Activated T-helper 2 cell treated with anti-CD3 and anti-CD28 coated beads, Interferon-gamma antibody, Interleukin-2, Interleukin-4, amounts not matched to agents 10 μg/mL and 5 μg/mL and 100 μg/mL, durations not matched to agents 14 hours and 24 hours and 36 hours (primary cell): ENCODE measurements at regions not wholly inside any gene's neighbourhood (a gene's known extent, or its start where the extent isn't known, plus 50 kb on each side); places are given as distances from the start of the nearest gene placed in this dataset.

Source experiments
- DNase-seq: peaks from one replicate; pipeline ENCODE4 v3.0.0; 2021; ENCODE audit warnings: low spot score
- H3K27ac Mint-ChIP-seq: one replicate; pipeline ENCODE4 v1.8.0; 2021; ENCODE audit warnings: mixed read lengths
- H3K27me3 Mint-ChIP-seq: one replicate; pipeline ENCODE4 v1.8.0; 2021; ENCODE audit warnings: low read depth, mixed read lengths
- H3K36me3 Mint-ChIP-seq: one replicate; pipeline ENCODE4 v1.8.0; 2021; ENCODE audit warnings: low read depth, mixed read lengths
- H3K4me1 Mint-ChIP-seq: one replicate; pipeline ENCODE4 v1.8.0; 2021; ENCODE audit warnings: low read depth, mixed read lengths
- H3K4me3 Mint-ChIP-seq: one replicate; pipeline ENCODE4 v1.8.0; 2021; ENCODE audit warnings: low read depth, mild to moderate bottlenecking, moderate library complexity, mixed read lengths
- H3K9me3 Mint-ChIP-seq: one replicate; pipeline ENCODE4 v1.8.0; 2021; ENCODE audit warnings: mixed read lengths
- intact Hi-C: fragments of 100-400 bp; cut with micrococcal nuclease; formaldehyde crosslinking; loops from one replicate; pipeline ENCODE4 v1.15.1; 2023

DNA sequence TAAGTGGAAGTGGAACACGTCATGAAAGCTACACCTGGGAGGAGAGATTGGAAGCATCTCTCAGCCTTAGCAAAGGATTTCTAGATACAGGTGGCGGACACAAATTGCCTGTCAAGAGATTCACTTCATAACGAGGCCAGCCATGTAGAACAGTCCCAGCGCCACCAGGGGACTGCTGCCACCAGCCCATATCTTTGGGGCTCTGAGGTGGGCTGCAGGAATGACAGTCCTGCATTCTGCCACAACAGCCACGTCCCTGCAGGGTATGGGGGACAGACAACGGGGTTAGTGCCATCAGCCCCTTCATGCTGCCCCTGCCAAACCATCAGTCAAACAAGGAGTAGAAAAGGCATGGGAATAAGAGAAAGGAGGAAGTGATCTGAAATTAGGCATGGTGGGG, 81.2 kb upstream of the SASH1 start:
- H3K27me3 Mint-ChIP-seq = peaks cover 5% of the 10 kb centered on the region
- no peaks in the 10 kb centered on the region for H3K36me3 Mint-ChIP-seq
- no peaks in the 10 kb centered on the region for H3K9me3 Mint-ChIP-seq
- intact Hi-C loops = no loop called here
- DNase-seq = no peak
- H3K27ac Mint-ChIP-seq = no peak overlapping the region
- H3K4me1 Mint-ChIP-seq = no peaks in the 10 kb centered on the region
- no peak overlapping the region for H3K4me3 Mint-ChIP-seq

DNA sequence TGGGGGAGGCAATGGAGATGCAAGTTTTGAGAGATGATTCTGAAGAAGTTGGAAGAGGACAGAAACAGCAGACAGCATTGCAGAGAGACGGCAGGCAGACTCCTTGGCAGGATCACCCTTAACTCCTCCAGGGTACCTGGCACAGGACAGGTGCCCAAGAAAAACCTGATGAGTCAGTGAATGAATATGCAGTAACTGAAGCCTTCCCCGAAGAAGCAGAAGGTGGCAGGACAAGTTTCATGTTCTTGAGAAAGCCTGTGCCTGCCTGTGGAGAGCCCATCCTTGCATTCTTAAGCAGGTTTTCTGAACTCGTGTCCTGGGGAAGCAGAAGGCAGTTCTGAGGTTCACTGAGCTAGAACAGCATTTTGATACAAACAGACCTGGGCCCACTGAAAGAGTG, 79.6 kb upstream of the SASH1 start:
- Mint-ChIP-seq H3K36me3 (no peaks in the 10 kb centered on the region), H3K4me1 (no peaks in the 10 kb centered on the region), H3K9me3 (no peaks in the 10 kb centered on the region), H3K27me3 (peaks cover 5% of the 10 kb centered on the region), H3K4me3 (no peak overlapping the region), H3K27ac (no peak overlapping the region)
- DNase-seq = no peak
- intact Hi-C loops = no loop called here

DNA sequence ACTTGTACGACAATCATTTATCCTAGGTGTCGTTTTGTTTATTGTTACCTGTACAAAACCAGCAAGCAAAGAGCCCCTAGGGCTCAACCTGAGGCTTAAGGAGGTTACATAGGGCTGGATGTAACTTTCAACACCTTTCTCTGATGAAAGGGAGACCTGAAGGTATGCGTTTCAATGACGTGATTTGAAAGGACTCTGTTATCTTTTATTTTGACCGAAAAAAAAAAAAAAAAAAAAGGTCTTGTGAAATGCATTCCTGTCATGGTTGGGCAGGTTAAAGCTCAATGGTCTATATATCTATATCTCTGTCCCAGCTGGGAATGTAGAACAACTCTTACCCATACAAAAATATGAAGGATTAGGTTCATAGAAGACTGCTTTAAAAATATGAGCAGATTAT, 78.7 kb upstream of the SASH1 start:
- Mint-ChIP-seq H3K27ac (no peak overlapping the region), H3K36me3 (no peaks in the 10 kb centered on the region), H3K27me3 (peaks cover 5% of the 10 kb centered on the region), H3K4me3 (no peak overlapping the region), H3K4me1 (no peaks in the 10 kb centered on the region), H3K9me3 (no peaks in the 10 kb centered on the region)
- intact Hi-C loops = no loop called here
- no peak for DNase-seq

DNA sequence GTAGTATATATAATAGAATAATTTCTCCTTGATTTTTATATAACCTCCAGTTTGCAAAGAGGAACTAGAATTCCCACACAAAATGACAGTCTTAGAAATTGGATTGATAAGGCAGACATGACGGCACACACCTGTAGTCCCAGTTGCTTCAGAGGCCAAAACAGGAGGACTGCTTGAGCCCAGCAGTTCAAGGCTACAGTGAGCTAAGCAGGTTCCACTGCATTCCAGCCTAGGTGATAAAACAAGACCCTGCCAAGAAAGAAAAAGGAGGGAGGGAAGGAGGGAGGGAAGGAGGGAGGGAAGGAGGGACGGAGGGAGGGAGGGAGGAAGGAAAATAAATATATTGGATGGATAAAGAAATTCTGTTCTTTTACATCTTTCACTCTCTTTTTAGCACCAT, 77.6 kb upstream of the SASH1 start:
- Mint-ChIP-seq H3K4me3 (no peak overlapping the region), H3K36me3 (no peaks in the 10 kb centered on the region), H3K9me3 (no peaks in the 10 kb centered on the region), H3K27ac (no peak overlapping the region), H3K27me3 (peaks cover 5% of the 10 kb centered on the region), H3K4me1 (no peaks in the 10 kb centered on the region)
- no peak for DNase-seq
- intact Hi-C loops = no loop called here

DNA sequence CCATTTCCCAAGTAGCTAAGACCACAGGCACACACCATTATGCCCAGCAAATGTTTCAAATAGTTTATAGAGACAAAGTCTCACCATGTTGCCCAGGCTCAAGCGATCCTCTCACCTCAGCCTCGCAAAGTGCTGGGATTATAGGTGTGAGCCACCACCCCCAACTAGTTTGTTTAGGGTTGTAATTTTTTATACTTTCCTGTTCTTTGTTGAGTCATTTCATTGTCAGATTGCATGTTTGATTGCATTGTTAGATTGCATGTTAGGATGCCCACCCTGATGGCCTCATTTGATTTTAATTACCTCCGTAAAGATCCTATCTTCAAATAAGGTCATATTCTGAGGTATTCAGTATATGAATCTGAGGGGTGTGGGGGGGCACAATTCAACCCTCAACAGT, 73.3 kb upstream of the SASH1 start:
- H3K27me3 Mint-ChIP-seq = peaks cover 2% of the 10 kb centered on the region
- no peak for DNase-seq
- H3K4me3 Mint-ChIP-seq = no peak overlapping the region
- H3K4me1 Mint-ChIP-seq = no peaks in the 10 kb centered on the region
- no peaks in the 10 kb centered on the region for H3K36me3 Mint-ChIP-seq
- intact Hi-C loops = no loop called here
- no peak overlapping the region for H3K27ac Mint-ChIP-seq
- no peaks in the 10 kb centered on the region for H3K9me3 Mint-ChIP-seq

DNA sequence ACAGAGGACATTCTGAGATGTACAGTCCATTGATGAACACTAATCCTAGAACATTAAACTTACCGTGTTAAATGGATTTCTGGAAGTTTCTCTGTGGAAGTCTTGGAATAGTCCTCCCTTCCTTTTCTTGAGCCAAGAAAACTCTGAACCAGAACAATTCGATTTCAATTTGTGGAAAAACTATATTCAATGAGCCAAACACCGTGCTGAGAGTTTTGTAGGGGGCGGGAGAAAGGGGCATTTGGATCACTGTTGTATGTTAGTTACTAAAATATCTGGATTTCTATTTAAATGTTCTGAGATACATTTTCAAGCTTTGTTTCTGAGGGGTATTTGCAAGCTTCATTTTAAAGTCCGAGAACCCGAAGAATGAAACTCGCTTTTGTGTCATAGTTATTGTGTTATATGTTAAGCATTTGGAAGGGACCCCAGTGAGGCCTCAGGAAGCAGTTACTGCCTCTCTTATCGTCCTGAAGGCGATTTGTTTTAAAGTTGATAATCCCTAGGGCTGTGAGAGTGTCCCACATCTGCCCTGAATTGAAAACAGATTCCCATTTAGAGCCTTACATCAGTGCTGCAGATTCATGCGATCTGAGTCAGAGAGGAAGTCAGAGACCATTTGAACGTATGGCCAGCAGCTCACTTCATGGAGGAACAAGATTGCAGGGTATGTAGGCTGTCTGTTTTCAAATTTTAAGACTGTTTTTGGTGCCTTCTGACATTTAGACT, 70.8 kb upstream of the SASH1 start:
- Mint-ChIP-seq H3K36me3 (no peaks in the 10 kb centered on the region), H3K4me1 (no peaks in the 10 kb centered on the region), H3K4me3 (no peak overlapping the region), H3K27ac (no peak overlapping the region), H3K9me3 (no peaks in the 10 kb centered on the region), H3K27me3 (no peaks in the 10 kb centered on the region)
- no peak for DNase-seq
- intact Hi-C loops = no loop called here

DNA sequence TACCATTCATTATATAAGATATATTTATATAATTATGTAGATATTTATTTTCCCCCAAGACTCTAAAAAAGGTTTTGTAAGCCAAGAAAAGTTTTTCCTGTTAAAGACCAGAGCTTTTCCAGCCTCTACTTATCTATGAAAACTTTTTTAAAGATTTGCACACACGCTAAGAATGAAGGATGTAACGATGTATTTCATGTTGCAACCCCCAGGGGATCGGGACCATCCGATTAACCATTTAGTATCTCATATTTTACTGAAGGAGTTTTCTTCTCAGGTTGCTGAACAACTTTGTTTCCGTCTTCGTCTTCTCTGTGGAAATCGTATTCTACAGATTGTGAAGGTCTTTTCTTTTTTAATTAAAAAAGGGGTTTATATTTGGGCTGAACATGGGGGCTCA, 70.0 kb upstream of the SASH1 start:
- H3K27ac Mint-ChIP-seq = no peak overlapping the region
- no peak overlapping the region for H3K4me3 Mint-ChIP-seq
- H3K36me3 Mint-ChIP-seq = no peaks in the 10 kb centered on the region
- no peaks in the 10 kb centered on the region for H3K9me3 Mint-ChIP-seq
- DNase-seq = no peak
- no peaks in the 10 kb centered on the region for H3K4me1 Mint-ChIP-seq
- intact Hi-C loops = no loop called here
- no peaks in the 10 kb centered on the region for H3K27me3 Mint-ChIP-seq

DNA sequence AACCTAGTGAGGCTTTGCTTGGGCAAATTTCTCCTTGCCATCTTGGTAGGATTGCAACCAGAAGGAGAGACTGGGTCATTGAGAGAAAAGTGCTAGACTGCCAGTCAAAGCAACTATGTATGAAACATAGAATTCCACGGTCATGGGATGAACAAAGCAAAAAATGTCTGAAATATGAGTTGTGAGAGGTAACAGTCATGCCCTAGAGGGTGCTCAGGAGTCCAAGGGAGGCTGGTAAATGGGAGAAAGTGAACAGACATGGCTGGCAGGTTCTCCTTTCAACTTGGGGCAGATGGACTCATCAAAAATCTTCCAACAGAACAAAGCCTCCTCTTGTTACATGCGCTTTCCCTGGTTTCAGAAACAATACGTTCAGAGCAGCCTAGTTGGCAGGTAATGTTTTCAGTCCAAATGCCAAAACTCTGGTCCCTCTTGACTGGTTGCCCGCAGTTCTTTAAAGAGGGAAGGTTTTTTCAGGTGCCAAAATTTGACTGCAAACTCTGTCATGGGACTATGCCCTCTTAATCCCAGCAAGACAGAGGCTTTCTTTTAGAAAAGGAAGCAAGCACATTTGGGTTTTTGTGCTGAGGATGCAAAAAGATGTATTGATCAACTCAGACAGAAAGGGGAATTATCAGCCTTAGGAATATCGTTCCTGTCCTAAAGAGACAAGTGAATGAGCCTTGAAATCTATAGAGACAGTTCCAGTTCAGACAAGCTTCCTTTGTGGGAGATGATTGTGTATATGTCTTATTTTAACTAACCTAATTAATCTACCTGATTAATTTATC, 68.5 kb upstream of the SASH1 start:
- H3K36me3 Mint-ChIP-seq = no peaks in the 10 kb centered on the region
- H3K27me3 Mint-ChIP-seq = no peaks in the 10 kb centered on the region
- no peaks in the 10 kb centered on the region for H3K9me3 Mint-ChIP-seq
- intact Hi-C loops = no loop called here
- DNase-seq = no peak
- no peak overlapping the region for H3K27ac Mint-ChIP-seq
- H3K4me1 Mint-ChIP-seq = no peaks in the 10 kb centered on the region
- no peak overlapping the region for H3K4me3 Mint-ChIP-seq

DNA sequence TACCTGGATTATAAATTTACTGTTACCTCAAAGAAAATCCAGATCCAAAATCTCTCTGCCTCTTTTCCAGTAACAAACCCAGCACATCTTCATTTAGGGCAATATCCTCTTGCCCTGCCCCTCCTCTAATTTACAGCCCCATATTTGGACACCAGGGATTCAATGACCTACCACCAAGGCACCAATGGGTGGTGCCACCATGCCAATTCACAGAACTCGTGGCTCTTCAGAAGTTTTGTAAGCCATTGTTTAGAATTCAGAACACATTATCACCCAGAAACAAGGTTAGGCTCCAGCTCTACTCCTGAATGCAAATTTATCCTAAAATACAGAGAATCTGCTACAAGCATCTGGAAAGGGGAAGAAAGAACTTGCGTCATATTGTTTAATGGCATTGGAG, 67.8 kb upstream of the SASH1 start:
- Mint-ChIP-seq H3K9me3 (no peaks in the 10 kb centered on the region), H3K27ac (no peak overlapping the region), H3K4me3 (no peak overlapping the region), H3K4me1 (no peaks in the 10 kb centered on the region), H3K27me3 (no peaks in the 10 kb centered on the region), H3K36me3 (no peaks in the 10 kb centered on the region)
- no peak for DNase-seq
- intact Hi-C loops = no loop called here

DNA sequence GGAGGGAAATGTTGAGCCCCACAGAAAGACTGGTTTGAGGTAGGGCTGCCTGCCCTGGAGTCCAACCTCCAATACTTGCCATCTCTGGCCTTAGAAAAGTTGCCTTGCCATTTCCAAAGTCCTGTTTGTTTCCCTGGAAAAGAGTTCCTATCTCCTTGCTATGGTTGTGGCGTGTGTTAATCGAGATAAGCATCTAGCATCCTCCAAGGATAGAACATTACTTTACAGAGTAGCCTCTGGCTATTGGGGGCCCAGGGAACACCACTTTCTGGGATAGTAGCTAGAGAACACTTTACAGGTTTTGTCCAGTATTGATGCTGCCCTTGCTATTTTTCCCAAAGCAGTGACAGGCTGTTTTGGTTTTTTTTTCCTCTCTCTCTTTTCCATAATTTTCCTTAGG, 57.4 kb upstream of the SASH1 start:
- no peaks in the 10 kb centered on the region for H3K27me3 Mint-ChIP-seq
- intact Hi-C loops = no loop called here
- no peaks in the 10 kb centered on the region for H3K4me1 Mint-ChIP-seq
- DNase-seq = no peak
- H3K4me3 Mint-ChIP-seq = no peak overlapping the region
- no peaks in the 10 kb centered on the region for H3K9me3 Mint-ChIP-seq
- H3K36me3 Mint-ChIP-seq = no peaks in the 10 kb centered on the region
- H3K27ac Mint-ChIP-seq = no peak overlapping the region

DNA sequence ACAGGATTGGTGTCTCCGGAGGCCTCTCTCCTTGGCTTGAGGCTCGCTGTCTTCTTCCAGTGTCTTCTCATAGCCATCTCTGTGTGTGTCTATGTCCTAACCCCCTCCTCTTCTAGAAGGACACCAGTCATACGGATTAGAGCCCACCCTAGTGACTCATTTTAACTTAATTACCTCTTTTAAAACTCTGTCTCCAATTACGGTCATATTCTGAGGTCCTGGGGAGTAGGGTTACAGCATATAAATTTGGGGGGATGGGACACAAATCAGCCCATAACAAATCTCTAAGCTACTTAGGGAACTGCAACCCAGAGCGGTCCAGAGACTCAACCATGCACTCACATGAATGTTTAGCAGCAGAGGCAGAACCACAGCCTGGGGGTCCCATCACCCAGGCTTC, 56.1 kb upstream of the SASH1 start:
- no peaks in the 10 kb centered on the region for H3K9me3 Mint-ChIP-seq
- H3K4me1 Mint-ChIP-seq = no peaks in the 10 kb centered on the region
- no peak overlapping the region for H3K27ac Mint-ChIP-seq
- intact Hi-C loops = no loop called here
- H3K27me3 Mint-ChIP-seq = no peaks in the 10 kb centered on the region
- no peak for DNase-seq
- no peak overlapping the region for H3K4me3 Mint-ChIP-seq
- H3K36me3 Mint-ChIP-seq = no peaks in the 10 kb centered on the region

DNA sequence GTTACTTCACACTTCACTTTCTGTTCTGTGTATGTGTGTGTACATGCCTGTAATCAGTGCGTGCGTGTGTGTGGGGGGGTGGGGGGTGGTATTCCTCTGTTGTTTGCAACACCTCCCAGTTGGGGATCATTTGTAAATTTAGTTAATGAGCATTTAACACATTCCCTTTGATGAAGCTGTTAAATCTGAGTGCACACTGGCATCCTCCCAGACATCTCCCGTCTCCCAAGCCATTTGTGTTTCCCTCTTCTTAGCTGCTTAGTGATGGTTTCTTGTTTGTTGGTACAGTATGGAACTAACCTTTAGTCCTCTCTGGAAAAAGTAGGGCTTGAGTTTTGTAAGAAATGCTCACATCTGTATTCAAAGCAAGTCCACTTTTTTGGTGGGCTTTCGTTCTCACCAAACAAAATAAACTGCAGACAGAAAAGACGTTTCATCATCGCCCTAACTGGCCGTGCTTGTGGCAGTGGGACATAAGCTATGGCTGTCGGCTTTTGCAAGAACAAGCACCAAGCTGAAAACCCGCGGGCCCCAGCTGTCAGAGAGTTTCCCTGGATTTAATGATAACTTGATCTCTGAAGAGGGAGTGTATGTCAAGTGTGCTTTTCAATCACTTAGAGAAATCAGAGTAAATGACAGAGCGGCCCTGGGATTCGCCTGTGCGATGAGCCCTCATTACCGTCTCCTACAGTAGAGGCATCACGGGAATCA, 54.9 kb upstream of the SASH1 start:
- Mint-ChIP-seq H3K27ac (no peak overlapping the region), H3K27me3 (no peaks in the 10 kb centered on the region), H3K4me1 (no peaks in the 10 kb centered on the region), H3K9me3 (no peaks in the 10 kb centered on the region), H3K36me3 (no peaks in the 10 kb centered on the region), H3K4me3 (no peak overlapping the region)
- intact Hi-C loops = no loop called here
- no peak for DNase-seq

DNA sequence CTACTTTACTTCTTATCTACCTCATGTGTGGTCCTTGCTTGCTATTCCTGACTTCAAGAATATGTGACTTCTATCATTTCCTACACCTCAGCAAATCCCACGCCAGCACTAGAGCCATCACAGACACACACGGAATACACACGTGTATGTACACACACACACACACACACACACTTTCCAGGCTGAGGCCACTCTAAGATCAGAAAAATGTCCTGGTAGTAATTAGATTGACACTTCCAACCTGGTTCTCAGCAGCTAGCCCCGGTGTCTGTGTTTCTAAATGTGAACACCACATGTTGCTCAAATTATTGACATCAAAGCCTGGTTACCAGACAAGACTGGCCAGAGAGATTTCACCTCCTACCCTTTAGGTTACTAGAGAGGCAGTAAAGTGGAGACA, 54.1 kb upstream of the SASH1 start:
- intact Hi-C loops = no loop called here
- Mint-ChIP-seq H3K27me3 (no peaks in the 10 kb centered on the region), H3K27ac (no peak overlapping the region), H3K9me3 (no peaks in the 10 kb centered on the region), H3K4me1 (no peaks in the 10 kb centered on the region), H3K4me3 (no peak overlapping the region), H3K36me3 (no peaks in the 10 kb centered on the region)
- DNase-seq = no peak
